Sigmoid colon (tissue), 6 donors: ENCODE measurements at regions not wholly inside any gene's neighbourhood (a gene's known extent, or its start where the extent isn't known, plus 50 kb on each side); places are given as distances from the start of the nearest gene placed in this dataset.
"Not testable (repeated sequence)": the region's sequence is repeated elsewhere in the genome, so short reads cannot be mapped to it uniquely, and the experiment has no call there.

Source experiments
- DNase-seq: peaks from one replicate; pipeline ENCODE4 v3.0.0-alpha.2; 2019
- H3K27ac ChIP-seq, 4 donors: fragments of 200-600 bp; sonication (generic); one replicate each; pipeline ENCODE4 v1.5.1; 2016 to 2019; ENCODE audit warnings: mild to moderate bottlenecking in 1 of 4
- H3K27me3 ChIP-seq, 3 donors: fragments of 200-600 bp; sonication (generic); one replicate each; pipeline ENCODE4 v1.5.1; 2019; ENCODE audit warnings: mild to moderate bottlenecking in 1 of 3
- H3K36me3 ChIP-seq, 4 donors: fragments of 200-600 bp; sonication (generic); one replicate each; pipeline ENCODE4 v1.5.1; 2016 to 2019
- H3K4me1 ChIP-seq, 4 donors: fragments of 200-600 bp; sonication (generic); one replicate each; pipeline ENCODE4 v1.5.1; 2017 to 2019
- H3K4me3 ChIP-seq, 4 donors: fragments of 200-600 bp; sonication (generic); one replicate each; pipeline ENCODE4 v1.5.1; 2017 to 2019; ENCODE audit warnings: mild to moderate bottlenecking in 2 of 4, moderate library complexity in 1 of 4
- H3K9me3 ChIP-seq, 4 donors: fragments of 200-600 bp in 3 of 4; sonication (generic) in 3 of 4; one replicate each; pipeline versions ENCODE4 v1.5.1 to v1.6.1; 2013 to 2019
- EP300 ChIP-seq, 4 donors: sonication (generic); formaldehyde crosslinking; IDR thresholded peaks; one replicate each; pipeline ENCODE4 v1.6.1; 2017; ENCODE audit warnings: antibody characterized with exemption in 4 of 4
- POLR2A ChIP-seq, 2 donors: fragments of 450-650 bp; IDR thresholded peaks; one replicate each; pipeline ENCODE4 v1.6.1; 2016; ENCODE audit warnings: antibody characterized with exemption in 2 of 2, mild to moderate bottlenecking in 2 of 2, moderate library complexity in 2 of 2
- POLR2AphosphoS5 ChIP-seq, 4 donors: sonication (generic); formaldehyde crosslinking; IDR thresholded peaks; one replicate each; pipeline ENCODE4 v1.6.1; 2017; ENCODE audit warnings: antibody characterized with exemption in 4 of 4
- WGBS, 2 donors: extraction: QIAGEN DNeasy Blood & Tissue Kit; methylation state at CpG; one replicate each; pipeline ENCODE4 v1.1.7; 2013; 5-methylcytosine and 5-hydroxymethylcytosine counted together
- intact Hi-C: fragments of 100-400 bp; cut with DNase I; formaldehyde crosslinking; loops from one replicate; pipeline ENCODE4 v1.15.1; 2023
- TF ChIP-seq, protein P1 (sequence below), 4 experiments: fragments of 450-650 bp in 3 of 4; fragments of 200-600 bp in 1 of 4; IDR thresholded peaks; one replicate each; pipeline ENCODE4 v1.5.1; 2016 to 2019; ENCODE audit warnings: antibody characterized with exemption in 4 of 4, mild to moderate bottlenecking in 3 of 4, moderate library complexity in 2 of 4
- donor health status: healthy with polysubstance abuse.
- donor health status: healthy.

DNA sequence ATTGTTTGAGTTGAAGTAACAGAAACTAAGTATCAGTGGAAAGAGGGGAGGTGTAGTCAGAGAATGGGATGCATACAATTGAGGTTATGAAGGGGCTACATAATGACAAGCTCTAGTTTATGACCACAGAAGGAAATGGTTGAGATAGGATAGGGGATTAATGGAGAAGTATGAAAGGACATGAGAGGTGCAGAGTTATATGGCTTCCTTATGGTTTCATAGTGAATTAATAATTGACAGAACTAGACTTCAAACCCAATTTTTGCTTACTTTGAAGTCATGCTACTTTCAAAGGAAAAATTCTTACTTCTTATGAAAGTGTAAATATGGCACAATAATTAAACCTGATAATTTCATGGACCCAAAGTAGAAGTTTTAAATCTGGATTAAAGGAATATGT, 340.3 kb upstream of the LRRC4C start:
- no peaks in the 10 kb centered on the region for H3K36me3 ChIP-seq
- H3K4me1 ChIP-seq = no peaks in the 10 kb centered on the region
- no peaks in the 10 kb centered on the region for H3K27me3 ChIP-seq
- intact Hi-C loops = no loop called here
- no peaks in the 10 kb centered on the region for H3K9me3 ChIP-seq
- H3K4me3 ChIP-seq = no peak overlapping the region
- no peak overlapping the region for H3K27ac ChIP-seq
- DNase-seq = no peak
- TF ChIP-seq, protein P1, sequence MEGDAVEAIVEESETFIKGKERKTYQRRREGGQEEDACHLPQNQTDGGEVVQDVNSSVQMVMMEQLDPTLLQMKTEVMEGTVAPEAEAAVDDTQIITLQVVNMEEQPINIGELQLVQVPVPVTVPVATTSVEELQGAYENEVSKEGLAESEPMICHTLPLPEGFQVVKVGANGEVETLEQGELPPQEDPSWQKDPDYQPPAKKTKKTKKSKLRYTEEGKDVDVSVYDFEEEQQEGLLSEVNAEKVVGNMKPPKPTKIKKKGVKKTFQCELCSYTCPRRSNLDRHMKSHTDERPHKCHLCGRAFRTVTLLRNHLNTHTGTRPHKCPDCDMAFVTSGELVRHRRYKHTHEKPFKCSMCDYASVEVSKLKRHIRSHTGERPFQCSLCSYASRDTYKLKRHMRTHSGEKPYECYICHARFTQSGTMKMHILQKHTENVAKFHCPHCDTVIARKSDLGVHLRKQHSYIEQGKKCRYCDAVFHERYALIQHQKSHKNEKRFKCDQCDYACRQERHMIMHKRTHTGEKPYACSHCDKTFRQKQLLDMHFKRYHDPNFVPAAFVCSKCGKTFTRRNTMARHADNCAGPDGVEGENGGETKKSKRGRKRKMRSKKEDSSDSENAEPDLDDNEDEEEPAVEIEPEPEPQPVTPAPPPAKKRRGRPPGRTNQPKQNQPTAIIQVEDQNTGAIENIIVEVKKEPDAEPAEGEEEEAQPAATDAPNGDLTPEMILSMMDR (IDR thresholded peaks at IDR 0.05) = no peak
- no peak for TF ChIP-seq EP300 (IDR thresholded peaks at IDR 0.05)
- TF ChIP-seq POLR2AphosphoS5 (IDR thresholded peaks at IDR 0.05) = no peak
- no peak for TF ChIP-seq POLR2A (IDR thresholded peaks at IDR 0.05)

DNA sequence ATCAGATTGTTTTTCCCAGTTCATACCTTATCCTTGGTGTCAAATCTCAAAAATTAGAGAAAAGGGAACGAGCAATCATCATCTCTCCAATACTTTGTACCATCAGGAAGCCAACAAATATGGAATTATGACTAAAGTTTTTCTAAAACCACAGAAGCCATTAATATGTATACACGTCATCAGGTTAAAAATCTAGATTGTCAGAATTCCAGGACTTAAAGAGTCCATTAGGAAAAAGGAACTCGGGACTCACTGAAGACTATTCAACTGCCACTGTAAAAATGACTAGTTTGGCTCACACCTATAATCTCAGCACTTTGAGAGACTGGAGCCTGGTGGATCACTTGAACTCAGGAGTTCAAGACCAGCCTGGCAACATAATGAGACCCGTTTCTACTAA, 344.4 kb upstream of the LRRC4C start:
- Histone ChIP-seq H3K36me3 (no peaks in the 10 kb centered on the region), H3K4me3 (no peak overlapping the region), H3K4me1 (no peaks in the 10 kb centered on the region), H3K27ac (no peak overlapping the region), H3K27me3 (no peaks in the 10 kb centered on the region), H3K9me3 (no peaks in the 10 kb centered on the region)
- intact Hi-C loops = no loop called here
- DNase-seq = no peak
- no peak for TF ChIP-seq POLR2AphosphoS5 (IDR thresholded peaks at IDR 0.05)
- no peak for TF ChIP-seq POLR2A (IDR thresholded peaks at IDR 0.05)
- TF ChIP-seq EP300 (IDR thresholded peaks at IDR 0.05) = no peak
- TF ChIP-seq, protein P1 (IDR thresholded peaks at IDR 0.05) = no peak
- WGBS, 2 donors = 57 to 62% methylated on average over 4 of the region's 4 CpGs

DNA sequence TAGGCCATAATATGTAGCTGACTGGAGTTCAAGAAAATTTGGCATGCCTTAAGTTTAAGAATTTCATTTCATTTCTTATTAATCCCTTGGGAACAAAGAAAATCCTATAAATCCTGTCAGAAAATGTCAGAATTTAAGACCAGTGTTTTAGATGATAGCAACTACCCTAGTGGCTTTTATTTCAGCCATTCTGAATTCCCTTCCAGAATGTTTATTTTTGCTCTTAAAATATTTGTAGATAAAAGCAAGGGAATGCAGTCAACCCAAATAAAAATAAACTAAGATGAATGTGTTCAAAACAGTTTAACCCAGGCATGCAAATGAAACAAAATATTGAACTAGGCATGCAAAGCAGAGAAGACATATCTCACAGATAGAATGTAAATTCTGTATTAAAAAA, 356.9 kb upstream of the LRRC4C start:
- Histone ChIP-seq H3K27ac (no peak overlapping the region), H3K36me3 (no peaks in the 10 kb centered on the region), H3K4me3 (no peak overlapping the region), H3K4me1 (no peaks in the 10 kb centered on the region), H3K9me3 (no peaks in the 10 kb centered on the region), H3K27me3 (no peaks in the 10 kb centered on the region)
- no peak for DNase-seq
- intact Hi-C loops = no loop called here
- TF ChIP-seq POLR2AphosphoS5 (IDR thresholded peaks at IDR 0.05) = no peak
- TF ChIP-seq EP300 (IDR thresholded peaks at IDR 0.05) = no peak
- TF ChIP-seq, protein P1 (IDR thresholded peaks at IDR 0.05) = no peak
- no peak for TF ChIP-seq POLR2A (IDR thresholded peaks at IDR 0.05)

DNA sequence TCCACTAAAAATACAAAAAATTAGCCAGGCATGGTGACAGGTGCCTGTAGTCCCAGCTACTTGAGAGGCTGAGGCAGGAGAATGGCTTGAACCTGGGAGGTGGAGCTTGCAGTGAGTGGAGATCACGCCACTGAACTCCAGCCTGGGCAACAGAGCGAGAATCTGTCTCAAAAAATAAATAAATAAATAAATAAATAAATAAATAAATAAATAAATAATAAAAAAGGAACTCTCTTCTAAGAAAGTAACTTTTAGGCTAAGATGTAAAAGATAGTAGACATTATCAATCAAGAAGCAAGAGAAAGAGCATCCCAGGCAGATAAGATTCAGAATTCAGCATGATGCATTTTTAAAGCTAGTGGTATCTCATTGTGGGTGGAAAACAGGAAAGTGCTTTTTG, 364.8 kb upstream of the LRRC4C start:
- H3K4me1 ChIP-seq, intact Hi-C loops, H3K4me3 ChIP-seq, DNase-seq, H3K27ac ChIP-seq, H3K9me3 ChIP-seq, H3K27me3 ChIP-seq, H3K36me3 ChIP-seq: not testable (repeated sequence)
- 59 to 81% methylated on average over 2 of the region's 2 CpGs for WGBS, 2 donors

DNA sequence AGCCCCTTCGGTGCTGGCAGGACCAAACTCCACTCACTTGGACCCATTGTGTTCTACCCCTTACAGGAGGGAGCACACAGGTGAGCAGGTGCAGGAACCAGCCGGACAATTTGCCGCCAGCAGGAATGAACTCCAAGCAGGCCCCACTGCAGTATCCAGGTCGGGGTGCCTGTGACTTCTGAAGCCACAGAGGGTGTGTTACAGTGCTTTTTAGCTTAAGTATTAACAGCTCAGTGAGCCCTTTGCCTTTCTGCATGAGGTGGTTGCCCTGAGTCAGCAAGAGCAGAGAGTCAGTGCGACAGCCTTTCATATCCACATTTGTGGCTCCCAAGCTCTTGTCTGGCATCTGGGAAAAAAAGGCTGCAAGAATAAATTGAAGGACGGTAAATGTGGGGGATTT, 366.6 kb upstream of the LRRC4C start:
- H3K4me1 ChIP-seq = no peaks in the 10 kb centered on the region
- no peak for TF ChIP-seq POLR2A (IDR thresholded peaks at IDR 0.05)
- TF ChIP-seq, protein P1 (IDR thresholded peaks at IDR 0.05) = no peak
- WGBS, 2 donors = 73 to 74% methylated on average over 6 of the region's 6 CpGs
- no peaks in the 10 kb centered on the region for H3K27me3 ChIP-seq
- no peak overlapping the region for H3K4me3 ChIP-seq
- intact Hi-C loops = no loop called here
- no peak overlapping the region for H3K27ac ChIP-seq
- DNase-seq = no peak
- H3K36me3 ChIP-seq = no peaks in the 10 kb centered on the region
- H3K9me3 ChIP-seq = no peaks in the 10 kb centered on the region
